Neural cell (in vitro differentiated cells): ENCODE measurements at regions not wholly inside any gene's neighbourhood (a gene's known extent, or its start where the extent isn't known, plus 50 kb on each side); places are given as distances from the start of the nearest gene placed in this dataset.
A peak's percentile ranks its signal among the peaks of the same experiment; 100 is the strongest.

Source experiments
- H2AFZ ChIP-seq: fragments of 200-600, 300-800 bp; sonication (generic), shearing (Covaris generic); 2 replicates; pipeline ENCODE4 v1.6.0; 2014; ENCODE audit warnings: low read depth, mild to moderate bottlenecking, antibody characterized with exemption, low read length, moderate library complexity
- H3F3A ChIP-seq: fragments of 200-600 bp; shearing (Covaris generic); 2 replicates; pipeline ENCODE4 v1.6.1; 2016; ENCODE audit warnings: mild to moderate bottlenecking, moderate library complexity, mixed read lengths, antibody characterized with exemption, low read length; ENCODE audit not compliant: insufficient read depth, poor library complexity, severe bottlenecking
- H3K27ac ChIP-seq: fragments of 200-600, 300-800 bp; sonication (generic), shearing (Covaris generic); 2 replicates; pipeline ENCODE4 v1.5.1; 2014; ENCODE audit warnings: mild to moderate bottlenecking, low read length, moderate library complexity
- H3K27me3 ChIP-seq: fragments of 300-800, 200-600 bp; sonication (generic), shearing (Covaris generic); 2 replicates; pipeline ENCODE4 v1.6.0; 2014; ENCODE audit warnings: mild to moderate bottlenecking, low read depth, low read length, moderate library complexity; ENCODE audit not compliant: insufficient read depth
- H3K36me3 ChIP-seq: fragments of 300-800, 200-600 bp; sonication (generic), shearing (Covaris generic); 2 replicates; pipeline ENCODE4 v1.5.1; 2014; ENCODE audit warnings: mild to moderate bottlenecking, antibody characterized with exemption, low read length, moderate library complexity; ENCODE audit not compliant: insufficient read depth
- H3K4me2 ChIP-seq: fragments of 300-800, 200-600 bp; sonication (generic), shearing (Covaris generic); 2 replicates; pipeline ENCODE4 v1.6.0; 2014; ENCODE audit warnings: mild to moderate bottlenecking, low read length
- H3K4me3 ChIP-seq: fragments of 300-800, 200-600 bp; sonication (generic), shearing (Covaris generic); 2 replicates; pipeline ENCODE4 v1.5.1; 2014; ENCODE audit warnings: mild to moderate bottlenecking, low read length, moderate library complexity
- H3K79me2 ChIP-seq: fragments of 200-600 bp; shearing (Covaris generic); replicated peaks from 2 replicates; pipeline ENCODE4 v1.6.0; 2014; ENCODE audit warnings: mild to moderate bottlenecking, low read length, moderate library complexity; ENCODE audit not compliant: insufficient read depth
- H3K9ac ChIP-seq: fragments of 300-800, 200-600 bp; sonication (generic), shearing (Covaris generic); 2 replicates; pipeline ENCODE4 v1.6.1; 2016; ENCODE audit warnings: mild to moderate bottlenecking, low read length, mixed read lengths
- H3K9me2 ChIP-seq: fragments of 200-600 bp; shearing (Covaris generic); 2 replicates; pipeline ENCODE4 v1.6.1; 2016; ENCODE audit warnings: mild to moderate bottlenecking, low read length, mixed read lengths; ENCODE audit not compliant: insufficient read depth
- H3K9me3 ChIP-seq: fragments of 200-600, 300-800 bp; sonication (generic), shearing (Covaris generic); 2 replicates; pipeline ENCODE4 v1.6.1; 2016; ENCODE audit warnings: mild to moderate bottlenecking, mixed run types, low read length, moderate library complexity, mixed read lengths
- H4K20me1 ChIP-seq: fragments of 200-600 bp; shearing (Covaris generic); 2 replicates; pipeline ENCODE4 v1.6.1; 2016; ENCODE audit warnings: mild to moderate bottlenecking, mixed run types; ENCODE audit not compliant: insufficient read depth
- CTCF ChIP-seq: fragments of 450-650 bp; IDR thresholded peaks from 2 replicates; pipeline ENCODE4 v1.5.1; 2014; ENCODE audit warnings: antibody characterized with exemption, mild to moderate bottlenecking, moderate library complexity; ENCODE audit not compliant: poor library complexity, severe bottlenecking
- EP300 ChIP-seq: fragments of 450-650 bp; conservative IDR thresholded peaks from 2 replicates; pipeline ENCODE4 v1.6.1; 2014; ENCODE audit warnings: antibody characterized with exemption, mild to moderate bottlenecking, moderate library complexity; ENCODE audit not compliant: poor library complexity, severe bottlenecking
- EZH2 ChIP-seq: fragments of 200-600, 300-800 bp; shearing (Covaris generic), sonication (generic); IDR thresholded peaks from 2 replicates; pipeline ENCODE4 v1.6.1; 2014; ENCODE audit warnings: antibody characterized with exemption, low read length, borderline replicate concordance, mild to moderate bottlenecking; ENCODE audit not compliant: insufficient read depth, poor library complexity, severe bottlenecking
- MXI1 ChIP-seq: fragments of 450-650 bp; conservative IDR thresholded peaks from 2 replicates; pipeline ENCODE4 v1.6.1; 2014; ENCODE audit warnings: antibody characterized with exemption, mild to moderate bottlenecking; ENCODE audit not compliant: poor library complexity, severe bottlenecking
- POLR2AphosphoS5 ChIP-seq: IDR thresholded peaks from 2 replicates; pipeline ENCODE4 v1.6.1; 2012
- RAD21 ChIP-seq: fragments of 450-650 bp; conservative IDR thresholded peaks from 2 replicates; pipeline ENCODE4 v1.6.1; 2014; ENCODE audit warnings: antibody characterized with exemption, mild to moderate bottlenecking, moderate library complexity
- REST ChIP-seq: IDR thresholded peaks from 2 replicates; pipeline ENCODE4 v1.6.1; 2012; ENCODE audit warnings: borderline replicate concordance
- SMC3 ChIP-seq: fragments of 450-650 bp; conservative IDR thresholded peaks from 2 replicates; pipeline ENCODE4 v1.6.1; 2014; ENCODE audit warnings: antibody characterized with exemption, mild to moderate bottlenecking, moderate library complexity; ENCODE audit not compliant: poor library complexity
- TAF1 ChIP-seq: IDR thresholded peaks from 2 replicates; pipeline ENCODE4 v1.6.1; 2012; ENCODE audit warnings: low read depth

GRCh38 chr21:41612674-41613532 is 104.9 kb upstream of the TMPRSS2 start:
- no peaks in the 10 kb centered on the region for H3K79me2 ChIP-seq
- no peaks in the 10 kb centered on the region for H3K36me3 ChIP-seq
- H3K27ac ChIP-seq = no peak overlapping the region
- no peaks in the 10 kb centered on the region for H4K20me1 ChIP-seq
- TF ChIP-seq SMC3 = peak; percentile 57
- peak; percentile 59 for TF ChIP-seq RAD21
- TF ChIP-seq MXI1 = no peak
- peak; percentile 55 for TF ChIP-seq CTCF
- TF ChIP-seq POLR2AphosphoS5 = no peak
- no peak for TF ChIP-seq TAF1
- no peak for TF ChIP-seq EZH2
- no peak for TF ChIP-seq REST
- H2AFZ ChIP-seq = no peak overlapping the region
- no peak overlapping the region for H3K9ac ChIP-seq
- H3K4me2 ChIP-seq = no peak overlapping the region
- no peak overlapping the region for H3K4me3 ChIP-seq
- H3F3A ChIP-seq = no peaks in the 10 kb centered on the region
- no peaks in the 10 kb centered on the region for H3K9me3 ChIP-seq
- H3K9me2 ChIP-seq = no peaks in the 10 kb centered on the region
- no peaks in the 10 kb centered on the region for H3K27me3 ChIP-seq

GRCh38 chr21:41611966-41612606 is 104.1 kb upstream of the TMPRSS2 start:
- Histone ChIP-seq H3K9me3 (no peaks in the 10 kb centered on the region), H3K9me2 (no peaks in the 10 kb centered on the region), H3K79me2 (no peaks in the 10 kb centered on the region), H3F3A (no peaks in the 10 kb centered on the region), H3K27ac (no peak overlapping the region), H3K27me3 (no peaks in the 10 kb centered on the region), H3K4me2 (no peak overlapping the region), H4K20me1 (no peaks in the 10 kb centered on the region), H2AFZ (no peak overlapping the region), H3K9ac (no peak overlapping the region), H3K4me3 (no peak overlapping the region), H3K36me3 (no peaks in the 10 kb centered on the region)
- TF ChIP-seq EP300 (no peak), RAD21 (no peak)
